Endothelial cell of umbilical vein (primary cell): ENCODE measurements at regions not wholly inside any gene's neighbourhood (a gene's known extent, or its start where the extent isn't known, plus 50 kb on each side); places are given as distances from the start of the nearest gene placed in this dataset.

ENCODE experiments used
- BruUV-seq: library from RNA; stranded (reverse); fragments of 400-500 nt; replicated peaks from 2 replicates; lab custom pipeline; 2021; lab: Mats Ljungman, UMichigan
- CTCF ChIA-PET: fragments of 300-600, 350-600 bp; sonication (Branson Sonifier 250); formaldehyde crosslinking; loops from one replicate; lab custom pipeline; 2021; ENCODE audit warnings: antibody characterized with exemption, inconsistent platforms; lab: Charles Lee
- POLR2A ChIA-PET: fragments of 300-600, 350-600 bp; sonication (Branson Sonifier 250); formaldehyde crosslinking; loops from one replicate; lab custom pipeline; 2021; ENCODE audit warnings: antibody characterized with exemption, inconsistent platforms; lab: Charles Lee
- DNase-seq: peaks from one replicate; pipeline ENCODE4 v3.0.0-alpha.2; 2011; ENCODE audit warnings: low read depth, low spot score
- FAIRE-seq: peaks from 2 replicates; lab custom pipeline; 2011; peaks lifted over from hg19 to GRCh38; lab: Jason Lieb, UNC
- H2AFZ ChIP-seq: 2 replicates; pipeline ENCODE4 v1.6.0; 2012; ENCODE audit warnings: low read depth, low read length, control low read depth, inconsistent platforms
- H3K27ac ChIP-seq: 2 replicates; pipeline ENCODE4 v1.5.1; 2011; ENCODE audit warnings: low read depth, mild to moderate bottlenecking, control low read depth, low read length, moderate library complexity; ENCODE audit not compliant: insufficient read depth
- H3K27me3 ChIP-seq, 2 experiments: 2 replicates each; pipeline versions ENCODE4 v1.6.0 to v1.6.1; 2011; ENCODE audit warnings: low read length in 2 of 2, mixed read lengths in 1 of 2; ENCODE audit not compliant: control insufficient read depth in 2 of 2, insufficient read depth in 2 of 2
- H3K36me3 ChIP-seq, 2 experiments: 2 replicates in 1 of 2; 3 replicates in 1 of 2; pipeline ENCODE4 v1.5.1; 2011; ENCODE audit warnings: low read length in 2 of 2, mild to moderate bottlenecking in 1 of 2, moderate library complexity in 1 of 2; ENCODE audit not compliant: control insufficient read depth in 2 of 2, insufficient read depth in 2 of 2; ENCODE audit errors: extremely low read depth in 1 of 2
- H3K4me1 ChIP-seq: 3 replicates; pipeline ENCODE4 v1.5.1; 2011; ENCODE audit warnings: mild to moderate bottlenecking, low read length; ENCODE audit not compliant: control insufficient read depth, insufficient read depth; ENCODE audit errors: extremely low read depth
- H3K4me2 ChIP-seq: 2 replicates; pipeline ENCODE4 v1.6.1; 2011; ENCODE audit warnings: low read length, control low read depth, mixed read lengths; ENCODE audit not compliant: insufficient read depth
- H3K4me3 ChIP-seq, 3 experiments: fragments of 200-600 bp in 1 of 3; sonication (generic), shearing (Covaris generic) in 1 of 3; replicated peaks in 1 of 3; 2 replicates each; pipeline ENCODE4 v1.5.1; 2011 to 2016; ENCODE audit warnings: control low read depth in 3 of 3, low read length in 3 of 3, mild to moderate bottlenecking in 2 of 3, inconsistent platforms in 1 of 3, low read depth in 1 of 3, moderate library complexity in 1 of 3; ENCODE audit not compliant: insufficient read depth in 1 of 3
- H3K79me2 ChIP-seq: 2 replicates; pipeline ENCODE4 v1.6.0; 2012; ENCODE audit warnings: low read length, inconsistent platforms; ENCODE audit not compliant: control insufficient read depth, insufficient read depth
- H3K9ac ChIP-seq: replicated peaks from 2 replicates; pipeline ENCODE3; 2011; ENCODE audit warnings: low read length, control low read depth; ENCODE audit not compliant: insufficient read depth; ENCODE audit errors: extremely low read depth
- H3K9me1 ChIP-seq: replicated peaks from 3 replicates; pipeline ENCODE4 v1.6.0; 2011; ENCODE audit warnings: mild to moderate bottlenecking, low read length; ENCODE audit not compliant: control insufficient read depth, insufficient read depth; ENCODE audit errors: extremely low read depth
- H3K9me3 ChIP-seq: replicated peaks from 2 replicates; pipeline ENCODE4 v1.5.1; 2012; ENCODE audit warnings: low read length, inconsistent platforms; ENCODE audit not compliant: control insufficient read depth, insufficient read depth
- H4K20me1 ChIP-seq: replicated peaks from 2 replicates; pipeline ENCODE3; 2011; ENCODE audit warnings: mild to moderate bottlenecking, low read length; ENCODE audit not compliant: control insufficient read depth, insufficient read depth; ENCODE audit errors: extremely low read depth
- EZH2 ChIP-seq: IDR thresholded peaks from 2 replicates; pipeline ENCODE4 v1.6.1; 2012; ENCODE audit warnings: borderline replicate concordance, low read depth, mild to moderate bottlenecking, moderate library complexity, low read length, inconsistent platforms; ENCODE audit not compliant: severe bottlenecking
- FOS ChIP-seq: IDR thresholded peaks from 2 replicates; pipeline ENCODE4 v1.6.1; 2011; ENCODE audit warnings: mild to moderate bottlenecking, low read length, moderate library complexity, borderline replicate concordance; ENCODE audit not compliant: insufficient read depth
- GATA2 ChIP-seq: IDR thresholded peaks from 2 replicates; pipeline ENCODE4 v1.7.0; 2011; ENCODE audit warnings: low read depth, mild to moderate bottlenecking, moderate library complexity, mixed read lengths, low read length; ENCODE audit not compliant: insufficient read length, insufficient read depth
- JUN ChIP-seq: IDR thresholded peaks from 2 replicates; pipeline ENCODE4 v1.6.1; 2011; ENCODE audit warnings: borderline replicate concordance, low read depth; ENCODE audit not compliant: insufficient read length, insufficient read depth
- MAX ChIP-seq: IDR thresholded peaks from 2 replicates; pipeline ENCODE4 v1.6.1; 2011; ENCODE audit not compliant: insufficient read depth, insufficient read length
- MYC ChIP-seq: IDR thresholded peaks from one replicate; pipeline ENCODE4 v1.6.1; 2011; ENCODE audit warnings: mild to moderate bottlenecking, low read depth, low read length
- POLR2A ChIP-seq: IDR thresholded peaks from 2 replicates; pipeline ENCODE4 v1.6.1; 2012; ENCODE audit warnings: low read depth, mild to moderate bottlenecking, control low read depth, low read length
- POLR2AphosphoS5 ChIP-seq: IDR thresholded peaks from 2 replicates; pipeline ENCODE4 v1.6.1; 2012; ENCODE audit warnings: low read depth, mild to moderate bottlenecking, control low read depth, low read length, moderate library complexity; ENCODE audit not compliant: insufficient read depth
- dilution Hi-C: fragments of 300-500 bp; cut with MboI; formaldehyde crosslinking; loops from one replicate; pipeline ENCODE4 v1.15.0; 2019; ENCODE audit warnings: low sequenced_read_pairs; ENCODE audit not compliant: extremely low pct_ligation_motif_present
- intact Hi-C: fragments of 100-400 bp; cut with micrococcal nuclease; formaldehyde crosslinking; loops from one replicate; pipeline ENCODE4 v1.10.0; 2022

- no peak overlapping the region for H3K4me2 ChIP-seq
- dilution Hi-C loops (no loop called here), intact Hi-C loops (no loop called here)
- H3K4me1 ChIP-seq: no peaks in the 10 kb centered on the region
- no peak overlapping the region for H3K27ac ChIP-seq
- FAIRE-seq (no peak), DNase-seq (no peak)
- no TSS peak for BruUV-seq
- H3K9me3 ChIP-seq: peaks cover 6% of the 10 kb centered on the region
- no peaks in the 10 kb centered on the region for H3K27me3 ChIP-seq
- H2AFZ ChIP-seq: no peak overlapping the region
- TF ChIP-seq EZH2 (no peak), MYC (no peak), POLR2A (no peak), MAX (no peak), GATA2 (no peak)
- H3K9ac ChIP-seq: no peak overlapping the region
- H4K20me1 ChIP-seq: no peaks in the 10 kb centered on the region
- no peaks in the 10 kb centered on the region for H3K9me1 ChIP-seq
- CTCF ChIA-PET: no interaction called here
- POLR2A ChIA-PET: no interaction called here
- no peaks in the 10 kb centered on the region for H3K36me3 ChIP-seq
- no peak overlapping the region for H3K4me3 ChIP-seq
- H3K79me2 ChIP-seq: no peaks in the 10 kb centered on the region
Measured at GRCh38 chr2:7571701-7572100, 654.5 kb downstream of the RNF144A start.

GRCh38 chr2:7572450-7572849 is 655.2 kb downstream of the RNF144A start:
- DNase-seq: no peak
- Histone ChIP-seq H3K36me3 (no peaks in the 10 kb centered on the region), H3K9me1 (no peaks in the 10 kb centered on the region), H3K27ac (no peak overlapping the region), H3K79me2 (no peaks in the 10 kb centered on the region), H3K4me2 (no peak overlapping the region), H3K4me1 (no peaks in the 10 kb centered on the region), H2AFZ (no peak overlapping the region), H3K27me3 (no peaks in the 10 kb centered on the region), H3K4me3 (no peak overlapping the region), H3K9me3 (peaks cover 7% of the 10 kb centered on the region), H3K9ac (no peak overlapping the region), H4K20me1 (no peaks in the 10 kb centered on the region)
- dilution Hi-C loops: no loop called here
- intact Hi-C loops: no loop called here
- POLR2A ChIA-PET: no interaction called here
- CTCF ChIA-PET: no interaction called here
- TF ChIP-seq POLR2AphosphoS5 (no peak), FOS (no peak), JUN (no peak), EZH2 (no peak), GATA2 (no peak)
- BruUV-seq: no TSS peak
- no peak for FAIRE-seq
